Keratinocyte (primary cell): ENCODE measurements at regions not wholly inside any gene's neighbourhood (a gene's known extent, or its start where the extent isn't known, plus 50 kb on each side); places are given as distances from the start of the nearest gene placed in this dataset.

Source experiments
- DNase-seq: peaks from one replicate; pipeline ENCODE4 v3.0.0-alpha.2; 2011; ENCODE audit warnings: low read depth, missing footprints, low spot score
- FAIRE-seq: peaks from 2 replicates; lab custom pipeline; 2011; peaks lifted over from hg19 to GRCh38; lab: Jason Lieb, UNC
- H2AFZ ChIP-seq: 2 replicates; pipeline ENCODE4 v1.6.0; 2012; ENCODE audit warnings: low read length, control low read depth, inconsistent platforms; ENCODE audit not compliant: control insufficient read depth
- H3K27ac ChIP-seq: 2 replicates; pipeline ENCODE4 v1.5.1; 2011; ENCODE audit warnings: low read length; ENCODE audit not compliant: control insufficient read depth, insufficient read depth
- H3K27me3 ChIP-seq: 3 replicates; pipeline ENCODE4 v1.6.0; 2011; ENCODE audit warnings: low read length; ENCODE audit not compliant: control insufficient read depth, insufficient read depth; ENCODE audit errors: extremely low read depth
- H3K36me3 ChIP-seq, 2 experiments: 2 replicates in 1 of 2; 3 replicates in 1 of 2; pipeline ENCODE4 v1.5.1; 2011; ENCODE audit warnings: low read length in 2 of 2, mild to moderate bottlenecking in 1 of 2; ENCODE audit not compliant: control insufficient read depth in 2 of 2, insufficient read depth in 2 of 2; ENCODE audit errors: extremely low read depth in 1 of 2
- H3K4me1 ChIP-seq: 3 replicates; pipeline ENCODE4 v1.5.1; 2011; ENCODE audit warnings: low read length; ENCODE audit not compliant: control insufficient read depth, insufficient read depth; ENCODE audit errors: extremely low read depth
- H3K4me2 ChIP-seq: 3 replicates; pipeline ENCODE4 v1.6.0; 2011; ENCODE audit warnings: low read depth, low read length; ENCODE audit not compliant: control insufficient read depth, insufficient read depth; ENCODE audit errors: extremely low read depth
- H3K4me3 ChIP-seq, 3 experiments: fragments of 200-600 bp in 1 of 3; sonication (generic) in 1 of 3; 2 replicates in 2 of 3; 3 replicates in 1 of 3; pipeline ENCODE4 v1.5.1; 2011 to 2016; ENCODE audit warnings: low read length in 3 of 3, mild to moderate bottlenecking in 3 of 3, control low read depth in 2 of 3, inconsistent platforms in 1 of 3, low read depth in 1 of 3, mixed read lengths in 1 of 3, mixed run types in 1 of 3, moderate library complexity in 1 of 3; ENCODE audit not compliant: control insufficient read depth in 2 of 3, insufficient read depth in 2 of 3; ENCODE audit errors: extremely low read depth in 1 of 3
- H3K79me2 ChIP-seq: 2 replicates; pipeline ENCODE4 v1.6.0; 2012; ENCODE audit warnings: low read length; ENCODE audit not compliant: control insufficient read depth, insufficient read depth
- H3K9ac ChIP-seq: 3 replicates; pipeline ENCODE4 v1.6.0; 2011; ENCODE audit warnings: low read length; ENCODE audit not compliant: control insufficient read depth, insufficient read depth; ENCODE audit errors: extremely low read depth
- H3K9me1 ChIP-seq: 3 replicates; pipeline ENCODE4 v1.6.0; 2011; ENCODE audit warnings: low read length; ENCODE audit not compliant: control insufficient read depth, insufficient read depth; ENCODE audit errors: extremely low read depth
- H3K9me3 ChIP-seq: 2 replicates; pipeline ENCODE4 v1.5.1; 2012; ENCODE audit warnings: low read depth, low read length; ENCODE audit not compliant: control insufficient read depth
- H4K20me1 ChIP-seq: 3 replicates; pipeline ENCODE4 v1.6.0; 2011; ENCODE audit warnings: low read length; ENCODE audit not compliant: control insufficient read depth, insufficient read depth; ENCODE audit errors: extremely low read depth
- CTCF ChIP-seq, 3 experiments: IDR thresholded peaks in 1 of 3; conservative IDR thresholded peaks in 1 of 3; optimal IDR thresholded peaks in 1 of 3; 2 replicates in 2 of 3; 3 replicates in 1 of 3; pipeline versions ENCODE3 to v1.5.1; 2011; ENCODE audit warnings: low read length in 3 of 3, mild to moderate bottlenecking in 3 of 3, moderate library complexity in 2 of 3, control low read depth in 1 of 3, inconsistent platforms in 1 of 3; ENCODE audit not compliant: insufficient read depth in 2 of 3; ENCODE audit errors: extremely low read depth in 1 of 3
- EZH2 ChIP-seq: IDR thresholded peaks from one replicate; pipeline ENCODE4 v1.6.1; 2012; ENCODE audit warnings: inconsistent platforms, mild to moderate bottlenecking, low read length, moderate library complexity
- dilution Hi-C: fragments of 300-500 bp; cut with MboI; formaldehyde crosslinking; loops from one replicate; pipeline ENCODE4 v1.7.0; 2020; ENCODE audit warnings: low sequenced_read_pairs; ENCODE audit not compliant: extremely low pct_ligation_motif_present

GRCh38 chr10:111290649-111291048, 213.8 kb downstream of the ADRA2A start:
- Histone ChIP-seq H3K79me2 (no peaks in the 10 kb centered on the region), H3K9ac (no peak overlapping the region), H3K9me1 (no peaks in the 10 kb centered on the region), H3K36me3 (no peaks in the 10 kb centered on the region), H3K9me3 (no peaks in the 10 kb centered on the region), H3K27ac (no peak overlapping the region), H3K4me3 (no peak overlapping the region), H4K20me1 (no peaks in the 10 kb centered on the region), H3K4me2 (no peak overlapping the region), H2AFZ (no peak overlapping the region), H3K27me3 (no peaks in the 10 kb centered on the region), H3K4me1 (no peaks in the 10 kb centered on the region)
- FAIRE-seq, result no peak
- dilution Hi-C loops, result no loop called here
- TF ChIP-seq CTCF (optimal IDR thresholded peaks at IDR 0.05 in 1 of 3, IDR thresholded peaks at IDR 0.05 in 1 of 3, conservative IDR thresholded peaks at IDR 0.05 in 1 of 3; ENCODE audit: extremely low read depth in 1 of 3, insufficient read depth in 2 of 3, low read length in 3 of 3) (no peak), EZH2 (no peak)
- DNase-seq, result no peak

- Histone ChIP-seq H3K27me3 (no peaks in the 10 kb centered on the region), H3K36me3 (no peaks in the 10 kb centered on the region), H3K4me1 (no peaks in the 10 kb centered on the region), H3K9me1 (no peaks in the 10 kb centered on the region), H3K4me2 (no peak overlapping the region), H3K9me3 (no peaks in the 10 kb centered on the region), H3K9ac (no peak overlapping the region), H2AFZ (no peak overlapping the region), H3K79me2 (no peaks in the 10 kb centered on the region), H3K4me3 (no peak overlapping the region), H3K27ac (no peak overlapping the region), H4K20me1 (no peaks in the 10 kb centered on the region)
- dilution Hi-C loops, result no loop called here
- TF ChIP-seq EZH2 (no peak), CTCF (optimal IDR thresholded peaks at IDR 0.05 in 1 of 3, IDR thresholded peaks at IDR 0.05 in 1 of 3, conservative IDR thresholded peaks at IDR 0.05 in 1 of 3; ENCODE audit: extremely low read depth in 1 of 3, insufficient read depth in 2 of 3, low read length in 3 of 3) (no peak)
- FAIRE-seq, result no peak
- DNase-seq, result no peak
Measured at GRCh38 chr10:111295788-111296187, 219.0 kb downstream of the ADRA2A start.
